ENCODE measurements at regions not wholly inside any gene's neighbourhood (a gene's known extent, or its start where the extent isn't known, plus 50 kb on each side); places are given as distances from the start of the nearest gene placed in this dataset.

DNA sequence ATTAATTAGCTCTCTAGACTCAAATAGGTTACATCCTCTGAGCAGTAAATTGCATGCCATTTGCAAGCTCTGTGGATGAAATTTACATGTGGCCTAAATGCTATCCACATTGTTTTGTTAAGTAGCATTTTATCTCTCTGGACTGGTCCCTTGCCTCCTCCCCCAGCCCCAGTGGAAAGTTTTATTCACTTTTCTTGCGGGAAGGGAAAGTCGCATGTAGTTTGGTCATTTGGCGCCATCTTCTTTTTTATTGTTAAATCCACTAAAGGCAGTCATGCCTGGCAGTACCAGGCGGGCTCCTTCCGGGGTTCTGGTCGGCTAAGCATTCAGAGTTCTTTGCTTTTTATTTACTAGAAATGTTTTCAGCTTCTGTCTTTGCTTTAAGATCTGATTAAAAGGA lies 188.7 kb downstream of the TM9SF2 start:
- TF ChIP-seq CTCF (IDR thresholded peaks at IDR 0.05) (no peak), POLR2A (IDR thresholded peaks at IDR 0.05) (no peak)
